ENCODE measurements at regions not wholly inside any gene's neighbourhood (a gene's known extent, or its start where the extent isn't known, plus 50 kb on each side); places are given as distances from the start of the nearest gene placed in this dataset.

DNA sequence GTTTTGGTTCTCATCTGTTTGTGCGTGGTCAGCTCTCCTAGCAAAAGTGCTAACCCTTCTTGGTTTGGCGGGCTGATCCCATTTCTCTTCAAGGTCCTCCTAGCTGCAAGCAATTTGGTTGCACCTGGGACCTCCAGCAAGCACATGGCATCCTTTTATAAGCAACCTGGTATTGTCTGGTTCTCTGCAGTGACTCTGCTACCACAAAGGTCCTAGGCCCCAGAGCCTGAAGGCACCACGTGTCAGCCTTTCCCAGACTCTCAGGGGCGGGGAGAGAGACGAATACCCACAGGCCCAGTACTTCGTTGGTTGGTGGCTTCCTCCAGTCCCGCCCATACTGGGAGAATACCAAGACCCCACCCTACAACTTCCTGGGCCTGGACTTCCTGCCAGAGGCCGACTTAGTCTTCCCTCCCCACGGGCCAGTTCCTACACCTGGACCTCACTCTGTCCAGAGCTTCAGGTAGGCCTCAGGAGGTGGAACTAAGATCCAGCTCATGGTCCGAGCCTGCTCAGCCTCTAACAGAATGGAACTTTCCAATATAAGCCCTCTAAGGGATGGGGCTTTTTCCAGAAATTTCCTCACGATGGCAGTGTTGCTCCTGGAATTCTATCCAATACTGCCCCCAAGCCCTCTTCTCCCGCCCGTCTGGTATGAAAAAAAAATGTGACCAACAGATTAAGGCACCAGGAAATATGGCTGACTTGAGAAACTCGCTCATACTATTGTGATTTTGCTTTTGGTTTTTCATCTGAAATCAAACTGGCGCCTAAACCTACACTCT, 192.5 kb upstream of the STK26 start:
- peak overlapping the region; percentile 97 for H3K4me3 ChIP-seq (ENCODE audit: low read depth, low read length)
- TF ChIP-seq MAX (IDR thresholded peaks at IDR 0.05; ENCODE audit: low read depth, low read length), result peak; percentile 99
- peak; percentile 70 for TF ChIP-seq POLR2A (IDR thresholded peaks at IDR 0.05; ENCODE audit: extremely low read depth, insufficient read length)
- TF ChIP-seq MYC (IDR thresholded peaks at IDR 0.05; ENCODE audit: low read depth, low read length), result peak; percentile 98
- TF ChIP-seq, protein P1, sequence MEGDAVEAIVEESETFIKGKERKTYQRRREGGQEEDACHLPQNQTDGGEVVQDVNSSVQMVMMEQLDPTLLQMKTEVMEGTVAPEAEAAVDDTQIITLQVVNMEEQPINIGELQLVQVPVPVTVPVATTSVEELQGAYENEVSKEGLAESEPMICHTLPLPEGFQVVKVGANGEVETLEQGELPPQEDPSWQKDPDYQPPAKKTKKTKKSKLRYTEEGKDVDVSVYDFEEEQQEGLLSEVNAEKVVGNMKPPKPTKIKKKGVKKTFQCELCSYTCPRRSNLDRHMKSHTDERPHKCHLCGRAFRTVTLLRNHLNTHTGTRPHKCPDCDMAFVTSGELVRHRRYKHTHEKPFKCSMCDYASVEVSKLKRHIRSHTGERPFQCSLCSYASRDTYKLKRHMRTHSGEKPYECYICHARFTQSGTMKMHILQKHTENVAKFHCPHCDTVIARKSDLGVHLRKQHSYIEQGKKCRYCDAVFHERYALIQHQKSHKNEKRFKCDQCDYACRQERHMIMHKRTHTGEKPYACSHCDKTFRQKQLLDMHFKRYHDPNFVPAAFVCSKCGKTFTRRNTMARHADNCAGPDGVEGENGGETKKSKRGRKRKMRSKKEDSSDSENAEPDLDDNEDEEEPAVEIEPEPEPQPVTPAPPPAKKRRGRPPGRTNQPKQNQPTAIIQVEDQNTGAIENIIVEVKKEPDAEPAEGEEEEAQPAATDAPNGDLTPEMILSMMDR (IDR thresholded peaks at IDR 0.05; ENCODE audit: low read depth, low read length), result peak; percentile 25
- DNase-seq (ENCODE audit: low read depth), result peak; percentile 94

DNA sequence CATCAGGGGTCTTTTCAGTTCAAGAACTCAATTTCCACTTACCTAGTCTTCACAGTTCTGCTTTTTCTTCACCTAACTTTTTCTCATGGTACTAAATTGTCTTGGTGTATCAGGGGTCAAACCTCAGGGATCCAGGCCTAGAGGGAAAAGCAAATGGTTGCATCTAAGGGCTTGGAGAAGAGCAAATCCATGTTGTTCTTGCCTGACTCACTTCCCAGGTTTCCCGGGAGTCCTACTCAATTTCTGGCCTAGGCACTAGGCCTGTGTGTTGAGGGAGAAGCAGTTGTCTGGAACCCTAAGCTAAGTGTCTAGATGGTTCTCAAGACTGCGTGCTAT, 191.9 kb upstream of the STK26 start:
- TF ChIP-seq POLR2A (IDR thresholded peaks at IDR 0.05; ENCODE audit: extremely low read depth, insufficient read length) (no peak), MYC (IDR thresholded peaks at IDR 0.05; ENCODE audit: low read depth, low read length) (no peak), MAX (IDR thresholded peaks at IDR 0.05; ENCODE audit: low read depth, low read length) (no peak)
- TF ChIP-seq, protein P1 (IDR thresholded peaks at IDR 0.05; ENCODE audit: low read depth, low read length), result no peak
- no peak for DNase-seq (ENCODE audit: low read depth)
- peak overlapping the region; percentile 97 for H3K4me3 ChIP-seq (ENCODE audit: low read depth, low read length)

DNA sequence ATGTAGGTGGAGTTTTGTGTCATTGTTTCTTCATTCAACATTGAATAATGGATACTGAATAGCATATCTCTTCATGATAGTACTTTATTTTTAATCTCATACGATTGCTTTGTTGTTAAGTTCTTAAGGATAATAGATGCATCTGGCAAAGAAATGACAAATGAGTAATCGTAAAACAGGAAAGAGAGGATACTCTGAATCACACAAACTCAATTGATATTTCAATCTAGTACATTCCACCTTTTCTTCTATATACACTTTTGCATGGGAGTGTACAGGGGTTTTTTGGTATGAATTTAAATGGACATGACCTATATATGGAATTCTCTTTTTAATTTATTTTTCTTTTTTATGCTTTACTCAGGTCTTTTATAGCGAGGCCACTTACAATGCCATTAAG, 186.9 kb upstream of the STK26 start:
- TF ChIP-seq, protein P1 (IDR thresholded peaks at IDR 0.05; ENCODE audit: low read depth, low read length), result no peak
- TF ChIP-seq MAX (IDR thresholded peaks at IDR 0.05; ENCODE audit: low read depth, low read length) (no peak), MYC (IDR thresholded peaks at IDR 0.05; ENCODE audit: low read depth, low read length) (no peak), POLR2A (IDR thresholded peaks at IDR 0.05; ENCODE audit: extremely low read depth, insufficient read length) (no peak)
- no peak overlapping the region for H3K4me3 ChIP-seq (ENCODE audit: low read depth, low read length)
- DNase-seq (ENCODE audit: low read depth), result no peak

DNA sequence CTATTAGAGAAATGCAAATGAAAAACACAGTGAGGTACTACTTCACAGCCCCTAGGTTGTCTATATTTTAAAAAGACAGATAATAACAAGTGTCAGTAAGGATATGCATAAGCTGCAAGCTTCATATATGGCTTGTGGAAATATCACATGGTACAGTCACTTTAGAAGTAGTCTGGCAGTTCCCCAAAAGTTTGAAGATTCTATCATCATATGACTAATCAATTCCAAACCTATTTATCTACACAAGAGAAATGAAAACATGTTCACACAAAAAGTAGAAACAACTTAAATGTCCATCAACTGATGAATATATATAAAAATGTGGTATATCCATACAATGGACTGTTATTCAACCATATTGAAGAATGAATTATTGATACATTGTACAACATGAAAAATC, 185.8 kb upstream of the STK26 start:
- DNase-seq (ENCODE audit: low read depth), result no peak
- no peak for TF ChIP-seq MYC (IDR thresholded peaks at IDR 0.05; ENCODE audit: low read depth, low read length)
- TF ChIP-seq POLR2A (IDR thresholded peaks at IDR 0.05; ENCODE audit: extremely low read depth, insufficient read length), result no peak
- TF ChIP-seq, protein P1 (IDR thresholded peaks at IDR 0.05; ENCODE audit: low read depth, low read length), result no peak
- TF ChIP-seq MAX (IDR thresholded peaks at IDR 0.05; ENCODE audit: low read depth, low read length), result no peak
- no peak overlapping the region for H3K4me3 ChIP-seq (ENCODE audit: low read depth, low read length)

GRCh38 chrX:131840799-131841495, 182.2 kb upstream of the STK26 start:
- DNase-seq (ENCODE audit: low read depth), result no peak
- H3K4me3 ChIP-seq (ENCODE audit: low read depth, low read length), result no peak overlapping the region
- no peak for TF ChIP-seq MAX (IDR thresholded peaks at IDR 0.05; ENCODE audit: low read depth, low read length)
- TF ChIP-seq, protein P1 (IDR thresholded peaks at IDR 0.05; ENCODE audit: low read depth, low read length), result no peak
- no peak for TF ChIP-seq POLR2A (IDR thresholded peaks at IDR 0.05; ENCODE audit: extremely low read depth, insufficient read length)
- TF ChIP-seq MYC (IDR thresholded peaks at IDR 0.05; ENCODE audit: low read depth, low read length), result no peak

Data from NB4 (cell line).